ENCODE measurements at regions not wholly inside any gene's neighbourhood (a gene's known extent, or its start where the extent isn't known, plus 50 kb on each side); places are given as distances from the start of the nearest gene placed in this dataset.

- H2BK5ac ChIP-seq (ENCODE audit: low read length): no peak overlapping the region
- no peak overlapping the region for H3K27ac ChIP-seq (replicated peaks; ENCODE audit: low read length)
- H2AFZ ChIP-seq (ENCODE audit: low read length): no peak overlapping the region
- H2BK120ac ChIP-seq (ENCODE audit: low read depth, low read length): no peak overlapping the region
- no peak overlapping the region for H3K4ac ChIP-seq (ENCODE audit: low read length)
- DNase-seq (ENCODE audit: low spot score): no peak
- no peak overlapping the region for H3K4me2 ChIP-seq (ENCODE audit: insufficient read depth, low read length, poor library complexity, severe bottlenecking)
- H2BK15ac ChIP-seq (ENCODE audit: low read length): no peak overlapping the region
- no peaks in the 10 kb centered on the region for H3K36me3 ChIP-seq (replicated peaks in 1 of 2; ENCODE audit: control insufficient read depth in 2 of 2, insufficient read depth in 2 of 2, low read length in 2 of 2)
- no peaks in the 10 kb centered on the region for H3K27me3 ChIP-seq (ENCODE audit: control insufficient read depth in 3 of 3, insufficient read depth in 3 of 3, low read depth in 1 of 3, low read length in 3 of 3)
- no peak overlapping the region for H3K18ac ChIP-seq (ENCODE audit: low read length)
- no peak overlapping the region for H3K14ac ChIP-seq (ENCODE audit: low read length)
- no peak overlapping the region for H2AK5ac ChIP-seq (ENCODE audit: low read depth, low read length)
- no peak overlapping the region for H4K91ac ChIP-seq (ENCODE audit: low read depth, low read length, poor library complexity)
- H2BK12ac ChIP-seq (ENCODE audit: low read length): no peak overlapping the region
- no peaks in the 10 kb centered on the region for H3K4me1 ChIP-seq (ENCODE audit: control insufficient read depth in 2 of 2, insufficient read depth in 1 of 2, low read depth in 1 of 2, low read length in 2 of 2)
- H3K9ac ChIP-seq (ENCODE audit: low read depth, low read length, poor library complexity): no peak overlapping the region
- H3K9me3 ChIP-seq (replicated peaks in 1 of 2; ENCODE audit: control insufficient read depth in 2 of 2, insufficient read depth in 1 of 2, low read depth in 1 of 2, low read length in 2 of 2): no peaks in the 10 kb centered on the region
- no peak overlapping the region for H3K23ac ChIP-seq (ENCODE audit: low read depth, low read length, poor library complexity)
- no peak overlapping the region for H4K8ac ChIP-seq (ENCODE audit: low read depth, low read length)
- no peak overlapping the region for H3K4me3 ChIP-seq (ENCODE audit: low read length in 2 of 2)
- no CpG with 5 or more reads among the region's 5 CpGs for WGBS, 2 donors (ENCODE audit: extremely low coverage in 2 of 2, insufficient read length in 2 of 2, insufficient replicate concordance in 1 of 2)
- no peaks in the 10 kb centered on the region for H3K79me1 ChIP-seq (ENCODE audit: low read depth, low read length)
Observed at GRCh38 chr3:6124875-6125274, 736.0 kb upstream of the GRM7 start.

GRCh38 chr3:6125520-6125919 is 735.4 kb upstream of the GRM7 start:
- no peaks in the 10 kb centered on the region for H3K36me3 ChIP-seq (replicated peaks in 1 of 2; ENCODE audit: control insufficient read depth in 2 of 2, insufficient read depth in 2 of 2, low read length in 2 of 2)
- H3K18ac ChIP-seq (ENCODE audit: low read length): no peak overlapping the region
- H3K27ac ChIP-seq (replicated peaks; ENCODE audit: low read length): no peak overlapping the region
- H2BK15ac ChIP-seq (ENCODE audit: low read length): no peak overlapping the region
- no peak overlapping the region for H3K14ac ChIP-seq (ENCODE audit: low read length)
- no peak overlapping the region for H2BK5ac ChIP-seq (ENCODE audit: low read length)
- H3K79me1 ChIP-seq (ENCODE audit: low read depth, low read length): no peaks in the 10 kb centered on the region
- no peak overlapping the region for H3K4me2 ChIP-seq (ENCODE audit: insufficient read depth, low read length, poor library complexity, severe bottlenecking)
- H3K9ac ChIP-seq (ENCODE audit: low read depth, low read length, poor library complexity): no peak overlapping the region
- H3K4ac ChIP-seq (ENCODE audit: low read length): no peak overlapping the region
- H3K9me3 ChIP-seq (replicated peaks in 1 of 2; ENCODE audit: control insufficient read depth in 2 of 2, insufficient read depth in 1 of 2, low read depth in 1 of 2, low read length in 2 of 2): no peaks in the 10 kb centered on the region
- no peaks in the 10 kb centered on the region for H3K4me1 ChIP-seq (ENCODE audit: control insufficient read depth in 2 of 2, insufficient read depth in 1 of 2, low read depth in 1 of 2, low read length in 2 of 2)
- H3K27me3 ChIP-seq (ENCODE audit: control insufficient read depth in 3 of 3, insufficient read depth in 3 of 3, low read depth in 1 of 3, low read length in 3 of 3): no peaks in the 10 kb centered on the region
- H2AK5ac ChIP-seq (ENCODE audit: low read depth, low read length): no peak overlapping the region
- DNase-seq (ENCODE audit: low spot score): peak; percentile 11
- no peak overlapping the region for H2BK12ac ChIP-seq (ENCODE audit: low read length)
- no peak overlapping the region for H2BK120ac ChIP-seq (ENCODE audit: low read depth, low read length)
- no CpG with 5 or more reads among the region's 3 CpGs for WGBS, 2 donors (ENCODE audit: extremely low coverage in 2 of 2, insufficient read length in 2 of 2, insufficient replicate concordance in 1 of 2)
- H3K23ac ChIP-seq (ENCODE audit: low read depth, low read length, poor library complexity): no peak overlapping the region
- no peak overlapping the region for H4K8ac ChIP-seq (ENCODE audit: low read depth, low read length)
- no peak overlapping the region for H3K4me3 ChIP-seq (ENCODE audit: low read length in 2 of 2)
- no peak overlapping the region for H4K91ac ChIP-seq (ENCODE audit: low read depth, low read length, poor library complexity)
- no peak overlapping the region for H2AFZ ChIP-seq (ENCODE audit: low read length)

GRCh38 chr3:6132684-6133432 is 728.1 kb upstream of the GRM7 start:
- H3K4ac ChIP-seq (ENCODE audit: low read length): no peak overlapping the region
- no peak overlapping the region for H2BK5ac ChIP-seq (ENCODE audit: low read length)
- no peak overlapping the region for H3K9ac ChIP-seq (ENCODE audit: low read depth, low read length, poor library complexity)
- no CpG with 5 or more reads among the region's 8 CpGs for WGBS, 2 donors (ENCODE audit: extremely low coverage in 2 of 2, insufficient read length in 2 of 2, insufficient replicate concordance in 1 of 2)
- H3K27me3 ChIP-seq (ENCODE audit: control insufficient read depth in 3 of 3, insufficient read depth in 3 of 3, low read depth in 1 of 3, low read length in 3 of 3): no peaks in the 10 kb centered on the region
- H3K9me3 ChIP-seq (replicated peaks in 1 of 2; ENCODE audit: control insufficient read depth in 2 of 2, insufficient read depth in 1 of 2, low read depth in 1 of 2, low read length in 2 of 2): no peaks in the 10 kb centered on the region
- DNase-seq (ENCODE audit: low spot score): no peak
- H3K36me3 ChIP-seq (replicated peaks in 1 of 2; ENCODE audit: control insufficient read depth in 2 of 2, insufficient read depth in 2 of 2, low read length in 2 of 2): no peaks in the 10 kb centered on the region
- H4K91ac ChIP-seq (ENCODE audit: low read depth, low read length, poor library complexity): no peak overlapping the region
- no peaks in the 10 kb centered on the region for H3K79me1 ChIP-seq (ENCODE audit: low read depth, low read length)
- H3K18ac ChIP-seq (ENCODE audit: low read length): no peak overlapping the region
- H2AK5ac ChIP-seq (ENCODE audit: low read depth, low read length): no peak overlapping the region
- H2BK12ac ChIP-seq (ENCODE audit: low read length): no peak overlapping the region
- no peak overlapping the region for H3K27ac ChIP-seq (replicated peaks; ENCODE audit: low read length)
- H3K4me3 ChIP-seq (ENCODE audit: low read length in 2 of 2): no peak overlapping the region
- H3K23ac ChIP-seq (ENCODE audit: low read depth, low read length, poor library complexity): no peak overlapping the region
- no peak overlapping the region for H2AFZ ChIP-seq (ENCODE audit: low read length)
- H2BK120ac ChIP-seq (ENCODE audit: low read depth, low read length): no peak overlapping the region
- no peak overlapping the region for H3K4me2 ChIP-seq (ENCODE audit: insufficient read depth, low read length, poor library complexity, severe bottlenecking)
- H3K4me1 ChIP-seq (ENCODE audit: control insufficient read depth in 2 of 2, insufficient read depth in 1 of 2, low read depth in 1 of 2, low read length in 2 of 2): no peaks in the 10 kb centered on the region
- H3K14ac ChIP-seq (ENCODE audit: low read length): no peak overlapping the region
- no peak overlapping the region for H2BK15ac ChIP-seq (ENCODE audit: low read length)
- no peak overlapping the region for H4K8ac ChIP-seq (ENCODE audit: low read depth, low read length)

GRCh38 chr3:6142707-6143106 is 718.2 kb upstream of the GRM7 start:
- no peak overlapping the region for H3K27ac ChIP-seq (replicated peaks; ENCODE audit: low read length)
- no peaks in the 10 kb centered on the region for H3K36me3 ChIP-seq (replicated peaks in 1 of 2; ENCODE audit: control insufficient read depth in 2 of 2, insufficient read depth in 2 of 2, low read length in 2 of 2)
- WGBS, 2 donors (ENCODE audit: extremely low coverage in 2 of 2, insufficient read length in 2 of 2, insufficient replicate concordance in 1 of 2): no CpG with 5 or more reads among the region's 3 CpGs
- H3K79me1 ChIP-seq (ENCODE audit: low read depth, low read length): no peaks in the 10 kb centered on the region
- no peaks in the 10 kb centered on the region for H3K27me3 ChIP-seq (ENCODE audit: control insufficient read depth in 3 of 3, insufficient read depth in 3 of 3, low read depth in 1 of 3, low read length in 3 of 3)
- H3K9me3 ChIP-seq (replicated peaks in 1 of 2; ENCODE audit: control insufficient read depth in 2 of 2, insufficient read depth in 1 of 2, low read depth in 1 of 2, low read length in 2 of 2): no peaks in the 10 kb centered on the region
- no peak overlapping the region for H3K18ac ChIP-seq (ENCODE audit: low read length)
- H3K9ac ChIP-seq (ENCODE audit: low read depth, low read length, poor library complexity): no peak overlapping the region
- no peak overlapping the region for H2AFZ ChIP-seq (ENCODE audit: low read length)
- no peak overlapping the region for H3K4me2 ChIP-seq (ENCODE audit: insufficient read depth, low read length, poor library complexity, severe bottlenecking)
- H4K91ac ChIP-seq (ENCODE audit: low read depth, low read length, poor library complexity): no peak overlapping the region
- H2BK5ac ChIP-seq (ENCODE audit: low read length): no peak overlapping the region
- no peak overlapping the region for H2BK12ac ChIP-seq (ENCODE audit: low read length)
- no peaks in the 10 kb centered on the region for H3K4me1 ChIP-seq (ENCODE audit: control insufficient read depth in 2 of 2, insufficient read depth in 1 of 2, low read depth in 1 of 2, low read length in 2 of 2)
- H2BK15ac ChIP-seq (ENCODE audit: low read length): no peak overlapping the region
- H2BK120ac ChIP-seq (ENCODE audit: low read depth, low read length): no peak overlapping the region
- H3K23ac ChIP-seq (ENCODE audit: low read depth, low read length, poor library complexity): no peak overlapping the region
- no peak overlapping the region for H4K8ac ChIP-seq (ENCODE audit: low read depth, low read length)
- no peak for DNase-seq (ENCODE audit: low spot score)
- no peak overlapping the region for H3K4me3 ChIP-seq (ENCODE audit: low read length in 2 of 2)
- no peak overlapping the region for H3K14ac ChIP-seq (ENCODE audit: low read length)
- no peak overlapping the region for H2AK5ac ChIP-seq (ENCODE audit: low read depth, low read length)
- no peak overlapping the region for H3K4ac ChIP-seq (ENCODE audit: low read length)
